Colon (tissue), 2 donors: ENCODE measurements at regions not wholly inside any gene's neighbourhood (a gene's known extent, or its start where the extent isn't known, plus 50 kb on each side); places are given as distances from the start of the nearest gene placed in this dataset.

Source experiments
- FAIRE-seq: peaks from 2 replicates; lab custom pipeline; 2012; peaks lifted over from hg19 to GRCh38; lab: Jason Lieb, UNC
- donor health status: control.
- donor health status: control.

DNA sequence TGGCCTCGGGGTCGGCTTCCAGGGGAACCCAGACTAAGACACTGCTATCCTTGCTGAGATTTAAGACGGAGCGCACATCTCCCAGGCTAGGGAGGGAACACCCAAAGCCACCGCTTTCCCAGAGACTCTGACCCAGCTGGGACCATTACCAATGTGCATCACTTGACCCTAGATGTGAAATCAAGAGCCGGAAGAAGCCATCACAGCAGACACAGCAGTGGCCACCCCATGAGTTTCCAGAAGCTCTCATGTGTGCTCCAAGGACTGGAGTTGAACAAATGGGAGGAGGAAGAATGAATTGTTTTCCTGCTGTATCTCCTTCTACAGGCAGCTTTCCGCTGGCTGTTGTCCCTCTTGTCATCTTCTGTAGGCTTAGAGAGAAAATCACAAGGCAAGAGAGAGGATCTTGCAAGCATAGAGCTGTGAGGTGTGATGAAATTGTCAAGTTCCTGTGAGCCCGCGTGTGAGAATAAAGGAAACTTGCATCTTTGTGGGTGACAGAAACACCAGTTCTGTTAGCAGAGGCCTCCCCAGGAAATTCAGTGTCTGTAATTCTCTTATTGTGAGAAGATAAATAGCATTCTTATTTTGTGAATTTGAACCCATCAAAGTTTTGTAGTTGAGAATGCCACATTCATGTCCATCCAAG lies 711.8 kb downstream of the UQCRFS1 start:
- no peak for FAIRE-seq

DNA sequence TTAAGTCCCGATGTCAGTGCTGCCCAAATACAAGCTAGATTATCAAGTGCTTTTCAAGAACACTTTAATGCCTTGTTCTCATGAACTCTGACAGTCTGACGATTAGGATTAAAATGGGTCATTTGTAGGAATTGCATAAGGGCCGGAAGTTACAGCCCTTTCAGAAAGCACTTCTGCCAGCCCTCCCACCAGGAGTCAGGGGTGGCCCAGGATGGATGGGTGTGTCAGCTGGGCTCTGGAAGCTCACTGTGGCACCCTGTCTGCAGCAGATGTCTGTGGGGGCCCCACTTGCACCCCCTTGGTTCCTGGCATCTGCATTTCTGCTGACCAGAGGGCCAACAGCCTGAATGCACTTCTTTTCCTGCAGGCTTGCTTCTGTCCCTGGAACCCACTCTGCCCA lies 712.7 kb downstream of the UQCRFS1 start:
- FAIRE-seq, result no peak

DNA sequence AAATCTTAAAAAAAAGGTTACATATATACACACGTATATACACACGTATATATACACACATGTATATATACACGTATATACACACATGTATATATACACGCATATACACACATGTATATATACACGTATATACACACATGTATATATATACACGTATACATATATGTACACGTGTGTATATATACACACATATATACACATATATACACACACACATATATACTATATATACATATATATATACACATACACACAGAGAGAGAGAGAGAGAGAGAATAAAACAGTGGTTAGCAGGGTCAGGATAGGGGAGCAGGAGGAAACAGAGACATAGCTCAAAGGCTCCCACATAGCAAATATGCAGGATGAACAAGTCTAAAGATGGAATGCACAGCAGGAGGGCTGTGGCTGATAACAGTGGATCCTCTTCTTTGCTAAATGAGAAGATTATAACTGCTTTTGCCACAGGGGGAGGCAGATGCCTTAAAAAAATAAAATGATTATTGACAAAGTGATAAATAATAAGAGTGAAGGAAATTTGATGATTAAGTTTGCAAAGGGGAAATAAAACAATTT lies 714.5 kb downstream of the UQCRFS1 start:
- no peak for FAIRE-seq

DNA sequence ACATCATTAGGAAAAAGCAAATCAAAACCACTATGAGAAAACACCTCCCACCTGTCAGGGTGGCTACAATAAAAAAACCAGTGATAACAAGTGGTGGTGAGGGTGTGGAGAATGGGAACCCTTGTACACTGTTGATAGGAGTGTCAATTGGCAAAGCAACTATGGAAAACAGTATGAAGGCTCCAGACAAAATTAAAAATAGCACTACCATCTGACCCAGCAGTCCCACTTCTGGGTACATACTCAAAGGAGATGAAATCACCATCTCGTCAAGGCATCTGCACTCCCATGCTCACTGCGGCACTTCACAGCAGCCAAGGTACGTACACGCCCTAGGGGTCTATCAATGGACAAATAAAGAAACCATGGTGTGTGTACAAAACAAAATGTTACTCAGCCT lies 715.1 kb downstream of the UQCRFS1 start:
- no peak for FAIRE-seq

DNA sequence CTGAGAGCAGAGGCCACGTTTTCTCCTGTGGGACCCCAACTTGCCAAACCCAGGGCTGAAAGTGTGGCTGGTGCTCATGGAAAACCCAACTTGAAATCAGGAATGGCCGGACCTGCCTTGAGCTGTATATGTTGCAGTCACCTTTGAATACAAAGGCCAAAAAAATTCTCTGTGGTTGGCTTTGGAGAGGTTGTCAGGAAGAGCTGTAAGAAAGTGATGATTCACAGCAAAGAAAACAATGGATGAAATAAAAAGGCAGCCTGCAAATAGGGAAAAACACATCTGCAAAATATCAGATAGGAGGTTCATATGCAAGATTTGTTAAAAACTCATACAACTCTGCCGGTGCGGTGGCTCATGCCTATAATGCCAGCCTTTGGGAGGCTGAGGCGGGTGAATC lies 715.8 kb downstream of the UQCRFS1 start:
- no peak for FAIRE-seq

DNA sequence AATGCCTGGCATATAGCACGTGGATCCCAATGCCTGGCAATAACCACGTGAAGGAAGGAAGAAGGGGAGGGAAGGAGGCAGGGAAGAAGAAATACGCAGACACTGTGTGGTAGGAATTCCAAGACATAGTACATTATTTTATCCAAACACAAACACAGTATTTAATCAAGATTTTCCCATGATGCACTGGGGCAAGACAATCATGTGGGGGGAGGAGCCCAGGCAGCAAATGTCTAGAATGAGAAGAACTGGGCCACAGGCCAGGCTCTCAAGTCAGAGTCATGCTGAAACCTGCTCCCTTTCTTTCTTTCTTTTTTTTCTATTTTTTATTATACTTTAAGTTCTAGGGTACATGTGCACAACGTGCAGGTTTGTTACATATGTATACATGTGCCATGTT lies 717.9 kb downstream of the UQCRFS1 start:
- no peak for FAIRE-seq

DNA sequence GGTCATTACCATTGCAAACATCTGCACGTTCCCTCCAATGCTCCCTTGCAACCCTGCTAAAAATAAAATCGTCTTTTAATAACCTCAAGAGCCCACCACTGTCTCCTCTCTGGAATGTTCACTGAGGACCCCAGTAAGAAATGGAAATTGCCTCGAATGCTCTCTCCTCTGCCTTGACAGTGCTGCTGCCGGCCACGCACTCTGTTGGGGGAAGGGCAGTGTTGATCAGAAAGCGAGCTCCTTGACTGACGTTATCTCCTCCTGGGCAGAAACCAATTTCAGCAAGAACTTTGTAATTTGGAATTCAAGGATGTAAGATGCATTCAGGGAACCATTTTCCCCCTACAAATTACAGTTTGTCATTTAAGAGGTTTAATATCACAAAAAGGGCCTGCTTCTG lies 718.5 kb downstream of the UQCRFS1 start:
- FAIRE-seq, result no peak

DNA sequence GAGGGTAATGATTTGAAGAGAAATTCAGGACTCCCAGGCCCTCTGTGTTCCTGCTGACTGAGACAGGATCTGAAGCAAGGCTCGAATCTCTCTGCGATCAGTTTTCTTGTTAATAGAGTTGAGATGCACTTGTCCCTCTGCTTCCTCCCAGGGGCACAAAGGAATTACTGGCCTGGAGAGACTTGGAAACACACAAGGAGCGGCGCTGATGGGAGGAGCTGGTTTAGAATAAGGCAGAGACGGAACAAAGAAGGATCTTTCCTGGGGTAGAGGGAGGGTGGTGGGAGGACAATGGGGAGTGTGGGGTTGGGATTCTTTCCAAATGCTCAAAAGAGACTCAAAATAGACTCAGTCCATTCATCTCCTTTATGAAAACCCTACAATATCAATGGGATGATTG lies 719.1 kb downstream of the UQCRFS1 start:
- no peak for FAIRE-seq

DNA sequence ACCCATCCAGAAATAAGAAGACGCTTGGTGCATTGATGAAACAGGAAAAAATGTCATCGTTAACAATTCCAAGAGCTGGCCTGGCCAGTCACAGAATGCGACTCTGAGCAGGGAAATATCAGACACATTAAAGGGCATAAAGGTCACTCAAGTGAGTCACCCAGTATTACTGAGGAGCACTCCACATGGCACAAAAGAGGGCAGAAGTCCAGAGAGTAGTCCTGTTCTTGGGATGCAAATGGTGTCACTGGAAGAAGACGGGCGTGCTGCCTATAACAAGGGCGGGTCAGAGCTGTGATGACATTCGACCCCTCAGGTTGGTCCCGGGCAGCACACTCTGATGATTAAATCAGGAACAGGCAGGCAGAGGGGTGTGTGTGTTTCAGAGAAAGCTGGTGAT lies 720.3 kb downstream of the UQCRFS1 start:
- no peak for FAIRE-seq

DNA sequence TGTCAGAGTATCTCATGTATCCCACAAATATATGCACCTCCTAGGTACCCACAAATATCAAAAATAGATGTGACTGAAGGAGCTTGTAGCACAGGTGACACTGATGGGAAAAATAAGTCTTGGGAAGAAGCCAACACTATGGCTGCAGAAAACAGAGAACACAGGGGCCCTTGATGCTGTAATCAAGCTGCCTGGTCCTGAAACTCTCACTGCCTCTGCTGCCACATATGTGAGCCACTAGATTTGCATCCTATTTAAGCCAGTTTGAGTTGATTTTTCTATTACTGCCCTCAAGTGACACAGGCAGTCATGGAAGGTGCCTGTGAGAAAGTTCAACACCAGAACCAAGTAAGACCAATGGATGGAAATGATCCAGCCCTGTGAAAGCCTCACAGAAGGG lies 720.8 kb downstream of the UQCRFS1 start:
- FAIRE-seq, result no peak

DNA sequence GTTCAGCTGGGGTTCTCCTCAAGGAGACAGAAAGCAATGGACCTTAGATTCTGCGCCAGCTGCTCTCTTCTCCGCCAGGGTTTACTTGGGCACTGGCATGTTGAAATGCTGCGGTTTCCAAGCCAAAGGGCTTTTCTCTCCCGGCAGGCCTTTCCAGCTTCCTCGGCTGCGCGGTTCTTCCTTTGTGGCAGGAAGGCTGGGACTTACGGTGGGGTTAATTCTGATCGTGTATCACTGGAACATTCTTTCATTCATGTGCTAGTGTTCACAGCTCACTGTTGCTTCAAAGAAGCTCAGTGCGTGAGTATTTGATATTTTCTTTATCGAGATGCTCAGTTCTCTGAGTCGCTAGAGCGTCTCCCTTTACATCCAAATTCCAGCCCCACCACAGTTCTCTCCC lies 723.2 kb downstream of the UQCRFS1 start:
- no peak for FAIRE-seq

DNA sequence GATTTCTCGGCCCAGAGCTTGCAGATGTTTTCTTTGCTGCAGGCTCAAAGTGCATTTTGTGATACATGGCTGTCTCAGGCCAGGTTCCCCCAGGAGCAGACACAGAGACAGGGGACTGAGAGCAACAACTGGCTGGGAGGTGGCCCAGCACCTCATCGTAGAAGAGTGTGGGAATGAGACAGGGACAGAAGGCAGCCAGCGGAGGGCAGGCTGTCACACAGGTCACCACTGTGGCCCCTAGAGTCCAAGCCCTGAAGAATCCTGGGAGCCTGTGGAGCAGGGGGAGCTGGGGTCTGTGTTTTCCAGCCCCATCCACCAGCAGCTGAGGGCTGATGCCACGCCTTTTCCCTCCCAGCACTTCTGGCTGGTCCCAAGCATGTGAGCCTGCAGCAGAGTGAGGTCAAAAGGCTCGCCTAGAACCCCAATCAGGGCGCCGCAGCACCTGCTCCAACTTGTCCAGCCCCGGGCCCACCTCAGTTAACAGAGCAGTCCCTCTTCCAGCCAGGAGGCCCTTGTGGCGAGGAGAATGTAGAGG lies 723.8 kb downstream of the UQCRFS1 start:
- FAIRE-seq, result no peak

DNA sequence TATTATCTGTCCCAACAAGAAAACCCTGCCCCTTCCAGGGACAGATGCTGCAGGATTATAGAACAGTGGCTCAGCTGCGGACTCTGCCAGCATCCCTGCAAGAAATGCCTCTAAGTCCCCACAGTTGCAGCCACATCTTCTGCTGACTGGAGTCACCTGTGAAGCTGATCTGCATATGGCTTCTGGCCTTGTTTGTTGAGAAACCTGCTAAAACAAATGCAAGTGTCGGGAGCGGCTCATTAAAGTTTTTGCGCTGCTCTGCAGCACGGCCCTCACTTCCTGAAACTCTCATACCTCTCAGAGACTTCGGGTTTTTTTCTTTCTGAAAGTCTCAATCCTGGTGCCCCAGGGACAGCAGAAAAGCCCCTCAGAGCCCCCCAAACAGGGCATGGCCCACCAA lies 725.0 kb downstream of the UQCRFS1 start:
- no peak for FAIRE-seq

DNA sequence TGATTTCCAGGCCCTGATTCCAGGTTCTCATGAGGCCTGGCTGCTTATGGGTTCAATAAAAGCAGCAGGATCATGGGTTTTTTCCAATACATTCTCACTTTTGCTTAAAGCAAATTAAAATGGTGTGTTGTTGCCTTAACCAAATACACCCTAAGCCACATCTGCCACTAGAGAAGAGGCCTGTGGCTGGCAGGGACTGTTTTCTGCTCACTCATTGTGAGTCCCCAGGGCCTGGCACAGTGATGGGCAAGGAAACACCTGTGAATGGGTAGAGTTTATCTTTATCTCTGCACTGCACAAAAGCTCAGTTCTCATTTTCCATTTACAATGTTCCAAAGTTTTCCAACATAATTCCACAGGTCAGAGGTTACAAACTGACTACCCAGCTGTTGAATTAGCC lies 726.0 kb downstream of the UQCRFS1 start:
- FAIRE-seq, result no peak

DNA sequence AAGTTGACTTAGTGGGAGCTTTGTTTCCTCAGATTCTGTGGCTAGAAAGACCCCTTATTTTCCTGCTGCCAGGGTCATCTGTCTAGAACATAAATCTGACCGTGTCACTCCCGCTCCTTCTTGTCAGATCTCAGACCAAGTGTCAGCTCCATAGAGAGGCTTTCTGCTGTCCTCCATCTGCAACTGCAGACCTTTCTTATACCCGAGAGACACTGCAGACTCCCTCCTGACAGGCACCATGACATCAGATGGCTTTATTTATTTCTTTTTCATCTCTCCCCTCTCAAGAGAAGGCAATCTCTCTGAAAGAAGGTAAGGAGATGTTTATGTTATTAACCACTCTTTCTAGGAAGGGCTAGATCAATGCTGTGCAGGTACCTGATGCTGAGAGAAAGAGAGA lies 726.5 kb downstream of the UQCRFS1 start:
- no peak for FAIRE-seq

DNA sequence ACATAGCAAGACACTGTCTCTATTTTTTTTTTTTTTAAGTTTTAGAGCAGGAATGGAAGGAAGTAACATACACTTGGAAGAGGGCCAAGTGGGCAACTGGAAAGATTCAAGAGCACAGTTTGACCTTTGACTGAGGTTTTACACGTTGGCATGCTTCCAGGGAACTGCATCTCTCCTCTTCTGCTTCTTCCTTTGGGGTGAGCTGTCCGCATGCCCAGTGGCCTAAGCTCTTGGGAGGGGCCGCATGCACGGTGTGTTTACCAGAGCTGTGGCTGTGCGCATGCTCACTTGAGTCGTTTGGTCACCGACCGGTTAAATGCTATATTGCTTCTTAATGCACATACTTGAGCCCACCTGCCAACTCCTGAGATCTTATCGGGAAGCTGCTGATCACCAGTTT lies 727.7 kb downstream of the UQCRFS1 start:
- FAIRE-seq, result no peak

DNA sequence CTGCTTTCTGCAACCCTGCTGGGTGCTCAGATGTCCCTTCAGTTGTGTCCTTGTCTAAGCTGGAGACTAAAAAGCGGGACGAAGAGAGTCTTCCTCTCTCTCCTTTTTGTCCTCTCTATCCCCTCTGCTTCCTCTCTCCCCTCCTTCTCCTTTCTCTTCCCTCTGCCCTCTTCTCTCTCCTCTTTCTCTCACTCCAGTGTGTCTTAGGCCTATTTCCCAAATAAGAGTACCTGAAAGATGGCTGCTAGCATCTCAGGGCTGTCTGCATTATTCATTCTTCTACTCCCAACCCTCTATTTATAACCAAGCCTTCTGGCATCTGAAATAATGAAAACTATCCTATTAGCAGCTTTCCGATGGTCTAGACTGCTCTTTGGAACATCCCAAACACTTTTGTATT lies 729.8 kb downstream of the UQCRFS1 start:
- FAIRE-seq, result no peak

DNA sequence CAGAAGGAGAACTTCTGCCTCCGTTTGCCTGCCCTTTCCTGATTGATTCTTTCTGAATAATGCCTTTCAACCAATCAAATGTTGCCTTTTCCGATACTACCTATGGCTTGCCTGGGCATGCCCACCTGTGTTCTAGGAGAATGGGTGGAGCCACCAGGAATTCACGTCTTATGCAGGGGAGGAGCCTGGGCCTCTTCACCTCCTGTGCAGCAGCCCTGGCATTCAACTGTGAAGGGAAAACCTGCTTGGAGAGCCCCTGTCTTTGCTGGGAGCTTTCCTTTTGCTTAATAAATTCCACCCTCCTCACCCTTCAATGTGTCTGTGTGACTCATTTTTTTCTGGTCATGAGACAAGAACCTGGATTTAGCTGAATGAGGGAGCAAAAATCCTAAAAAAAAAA lies 730.7 kb downstream of the UQCRFS1 start:
- no peak for FAIRE-seq

DNA sequence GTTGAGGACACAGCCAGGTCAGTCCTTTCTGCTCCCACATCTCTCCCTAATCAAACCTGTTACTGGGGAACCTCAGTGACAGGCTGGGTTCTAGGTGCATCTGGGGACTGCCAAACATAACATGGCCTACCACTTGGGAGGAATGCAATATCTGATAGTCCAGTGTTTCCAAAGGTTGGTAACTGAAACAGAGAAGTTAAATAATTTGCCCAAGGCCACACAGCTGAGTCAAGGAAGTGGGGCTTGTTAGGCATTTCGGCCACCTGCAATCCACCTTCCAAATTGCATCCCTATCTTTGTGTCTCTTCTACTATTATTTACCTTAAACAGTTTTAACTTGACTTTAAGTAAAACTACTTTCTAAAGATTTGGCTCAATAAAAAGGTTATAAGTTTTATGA lies 731.3 kb downstream of the UQCRFS1 start:
- FAIRE-seq, result no peak

DNA sequence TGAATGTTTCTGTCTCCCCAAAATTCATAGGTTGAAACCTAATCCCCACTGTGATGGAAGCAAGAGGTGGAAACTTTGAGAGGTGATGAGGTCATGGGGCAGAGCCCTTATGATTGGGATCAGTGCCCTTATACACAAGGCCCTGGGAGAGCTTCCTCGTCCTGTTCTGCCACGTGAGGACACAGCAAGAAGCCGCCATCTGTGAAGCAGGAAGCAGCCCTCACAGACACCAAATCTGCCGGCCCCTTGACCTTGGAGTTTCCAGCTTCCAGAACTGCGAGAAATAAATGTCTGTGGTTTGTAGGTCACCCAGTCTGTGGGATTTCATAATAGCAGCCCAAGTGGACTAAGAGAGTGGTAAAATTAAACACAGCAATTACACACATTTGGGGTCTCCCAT lies 737.4 kb downstream of the UQCRFS1 start:
- no peak for FAIRE-seq

DNA sequence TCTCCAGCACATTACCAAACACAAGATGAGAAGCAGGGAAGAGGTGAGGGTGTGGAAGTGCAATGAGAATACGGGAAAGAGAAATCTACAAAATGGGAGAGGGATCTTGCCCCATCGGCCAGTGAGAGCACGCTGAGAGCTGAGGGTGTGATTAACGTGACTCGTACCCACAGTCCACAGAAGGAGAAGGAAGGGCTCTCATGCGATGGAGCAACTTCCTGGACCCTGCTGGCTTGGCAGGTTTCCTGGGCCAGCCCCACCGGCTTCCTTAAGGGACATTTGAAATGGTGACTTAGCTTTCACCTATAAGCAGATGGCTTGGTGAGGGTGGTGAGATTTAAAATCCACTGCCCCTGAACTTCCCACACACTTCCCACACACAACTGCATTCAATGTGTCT lies 740.1 kb downstream of the UQCRFS1 start:
- no peak for FAIRE-seq

DNA sequence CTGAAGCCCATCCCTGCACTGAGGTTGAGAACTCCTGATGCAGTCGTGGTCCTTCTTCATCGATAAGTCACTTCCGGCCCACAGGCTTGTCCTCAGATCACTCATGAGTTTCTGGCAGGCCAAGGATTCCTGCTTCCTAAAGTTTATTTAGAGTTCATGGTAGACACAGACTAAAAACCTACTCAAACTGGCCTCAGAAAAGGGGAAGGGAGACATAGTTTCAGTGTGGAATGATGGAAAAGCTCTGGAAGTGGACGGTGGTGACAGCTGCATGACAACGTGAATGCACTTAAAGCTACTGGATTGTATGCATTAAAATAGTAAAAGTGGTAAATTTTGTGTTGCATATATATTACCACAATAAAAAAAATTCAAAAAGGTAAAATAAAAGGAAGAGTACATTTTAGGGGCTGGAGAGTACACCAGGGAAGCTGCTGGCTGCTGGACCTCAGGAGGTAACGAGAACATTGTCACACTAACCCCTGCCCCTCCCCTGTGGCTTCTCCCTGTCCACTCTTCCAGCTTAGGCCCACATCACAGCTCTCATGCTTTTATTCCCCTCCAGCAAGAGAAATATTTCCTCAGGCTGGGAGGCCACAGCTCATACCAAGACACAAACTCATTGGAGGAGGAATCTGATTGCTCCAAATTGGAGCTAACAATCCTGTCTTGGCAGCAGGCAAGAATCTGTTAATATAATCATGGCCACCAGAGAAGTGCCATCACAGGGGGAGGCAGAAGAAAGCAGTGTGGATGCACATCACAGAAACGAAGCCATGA lies 741.0 kb downstream of the UQCRFS1 start:
- FAIRE-seq, result no peak

DNA sequence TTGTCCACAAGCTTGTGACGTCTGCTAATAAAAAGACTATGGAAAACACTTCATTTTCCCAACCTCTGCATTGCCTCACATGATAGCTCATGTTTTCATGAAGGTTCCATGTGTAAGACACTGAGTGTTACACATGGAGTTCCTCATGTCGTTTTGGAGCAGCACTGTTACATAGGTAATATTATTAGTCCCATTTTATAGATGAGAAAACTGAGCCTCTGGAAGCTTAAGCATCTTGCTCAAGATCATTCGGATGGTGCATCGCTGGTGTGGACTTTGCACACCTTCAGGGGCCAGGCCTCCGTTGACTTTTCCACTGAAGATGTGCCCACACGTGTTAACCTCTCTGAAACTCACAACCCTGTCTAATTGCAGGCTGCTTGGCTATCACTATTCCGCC lies 743.4 kb downstream of the UQCRFS1 start:
- FAIRE-seq, result no peak
